Amygdala (tissue), 56 donors: ENCODE measurements at regions not wholly inside any gene's neighbourhood (a gene's known extent, or its start where the extent isn't known, plus 50 kb on each side); places are given as distances from the start of the nearest gene placed in this dataset.

Experiments
- DNase-seq, 56 donors: peaks; one replicate each; lab custom pipeline; 2025; lab: John Stamatoyannopoulos, UW

GRCh38 chr5:61596265-61596664 is 264.2 kb downstream of the ZSWIM6 start:
- DNase-seq, result no peak

GRCh38 chr5:61597684-61598083 is 265.6 kb downstream of the ZSWIM6 start:
- DNase-seq, result no peak

DNA sequence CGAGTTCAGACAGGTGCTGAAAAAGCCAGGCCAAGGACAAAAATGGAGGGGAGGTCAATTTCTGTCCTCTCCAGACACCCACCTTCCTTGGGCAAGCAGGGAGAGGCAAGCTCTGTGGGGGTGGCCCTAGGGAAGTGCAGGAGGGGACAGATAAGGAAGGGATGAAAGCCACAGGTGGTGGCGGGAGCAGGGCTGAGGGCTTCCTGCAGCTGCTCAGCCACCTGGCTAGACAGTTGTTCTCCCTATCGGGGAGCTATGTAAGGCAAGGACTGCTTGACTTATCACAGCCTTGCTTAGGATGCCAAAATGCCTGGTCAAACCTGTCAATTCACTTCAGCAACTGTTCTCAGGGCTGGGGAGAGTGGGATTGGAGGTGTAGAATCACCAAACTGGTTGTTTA is 266.1 kb downstream of the ZSWIM6 start:
- DNase-seq, result no peak

- DNase-seq, result no peak
These were observed 267.5 kb downstream of the ZSWIM6 start for GRCh38 chr5:61599370-61600122.

DNA sequence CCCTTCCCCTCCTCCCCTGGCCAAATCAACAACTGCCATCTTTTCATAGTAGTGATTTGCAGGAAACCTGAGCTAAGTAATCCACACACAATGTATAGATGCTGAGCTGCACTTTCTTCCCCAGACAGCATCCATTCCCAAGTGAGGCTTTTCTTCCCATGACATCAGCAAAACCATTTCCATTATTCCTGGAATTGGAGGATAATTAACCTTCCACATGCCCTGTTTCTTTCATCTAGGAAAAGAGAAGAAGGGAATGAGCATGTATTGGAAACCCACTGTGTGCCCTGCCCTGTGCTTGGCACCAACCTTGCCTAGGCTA is 268.0 kb downstream of the ZSWIM6 start:
- DNase-seq, result no peak

DNA sequence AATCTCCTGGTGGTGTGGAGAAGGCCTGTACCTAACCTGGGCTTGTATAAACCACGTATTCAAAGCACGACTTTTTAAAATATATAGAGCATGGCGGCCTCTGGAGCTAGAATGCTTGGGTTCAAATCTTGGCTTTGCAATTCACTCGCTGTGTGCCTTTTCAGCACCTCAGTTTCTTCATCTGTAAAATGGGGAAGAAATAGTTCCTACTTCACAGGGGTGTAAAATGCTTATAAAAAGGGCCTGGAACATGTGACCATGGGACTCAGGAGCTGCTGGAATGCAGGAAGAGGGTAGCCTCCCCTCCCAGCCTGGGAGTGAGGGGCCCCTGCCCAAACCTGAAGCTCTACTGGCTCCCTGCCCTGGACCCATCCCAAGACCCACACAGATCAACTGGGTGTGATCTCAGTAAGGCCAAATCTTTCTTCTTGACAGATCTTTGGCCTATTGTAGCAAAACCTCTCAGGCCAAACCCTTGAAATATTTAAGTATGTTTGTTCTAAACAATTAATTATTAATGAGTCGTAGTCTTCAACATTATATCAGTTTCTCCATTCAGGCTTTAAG is 269.0 kb downstream of the ZSWIM6 start:
- no peak for DNase-seq

- peak in 49 of 56 donors; percentile 19 to 88 (median 60) for DNase-seq
These were observed 271.3 kb downstream of the ZSWIM6 start for GRCh38 chr5:61603211-61603908.

- DNase-seq, result no peak
These were observed 272.3 kb downstream of the ZSWIM6 start for GRCh38 chr5:61604076-61605025.

GRCh38 chr5:61609840-61610677 is 278.0 kb downstream of the ZSWIM6 start:
- DNase-seq, result peak in 1 of 56 donors; percentile 22

DNA sequence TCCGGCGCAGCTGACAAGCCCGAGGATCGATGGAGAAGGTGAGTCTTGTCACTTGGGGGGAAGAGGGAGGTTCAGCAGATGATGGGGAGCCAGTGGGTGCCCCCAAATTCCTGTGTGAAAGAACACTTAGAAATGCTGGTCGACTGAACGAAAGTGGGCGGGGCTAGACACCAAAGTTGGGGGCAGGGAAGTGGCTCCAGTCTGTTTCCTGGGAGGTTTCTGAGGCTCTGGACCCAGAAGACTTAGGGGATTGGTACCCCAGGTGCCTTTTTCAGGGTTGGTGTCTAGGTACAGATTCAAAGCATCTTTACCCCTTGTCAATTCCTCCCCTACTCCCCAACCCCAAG is 278.6 kb downstream of the ZSWIM6 start:
- DNase-seq, result peak in 2 of 56 donors; percentile 17 to 30

GRCh38 chr5:61612431-61612830 is 280.4 kb downstream of the ZSWIM6 start:
- DNase-seq, result no peak

- no peak for DNase-seq
These were observed 281.6 kb downstream of the ZSWIM6 start for GRCh38 chr5:61613679-61614078.

GRCh38 chr5:61614606-61615005 is 282.5 kb downstream of the ZSWIM6 start:
- DNase-seq, result no peak

DNA sequence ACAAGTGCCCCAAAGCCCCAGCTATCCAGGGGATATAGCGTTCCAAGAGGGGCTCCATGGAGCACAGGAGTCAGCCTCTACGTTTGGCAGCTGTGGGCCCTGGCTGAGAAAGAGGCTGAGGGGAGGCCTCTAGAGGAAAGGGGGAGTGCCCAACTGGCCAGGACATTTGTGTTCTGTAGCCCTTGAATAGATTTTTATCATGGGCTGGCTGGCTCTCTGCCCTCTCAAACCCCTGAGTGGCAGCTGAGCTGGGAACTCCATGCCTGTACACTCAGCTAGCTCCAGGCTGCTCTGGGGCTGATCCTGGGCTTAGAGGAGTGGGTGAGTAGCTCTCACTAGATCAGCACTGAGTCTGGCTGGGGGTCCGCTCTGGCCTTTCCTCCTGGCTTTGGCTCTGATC is 285.0 kb downstream of the ZSWIM6 start:
- DNase-seq, result peak in 8 of 56 donors; percentile 17 to 52 (median 33)

DNA sequence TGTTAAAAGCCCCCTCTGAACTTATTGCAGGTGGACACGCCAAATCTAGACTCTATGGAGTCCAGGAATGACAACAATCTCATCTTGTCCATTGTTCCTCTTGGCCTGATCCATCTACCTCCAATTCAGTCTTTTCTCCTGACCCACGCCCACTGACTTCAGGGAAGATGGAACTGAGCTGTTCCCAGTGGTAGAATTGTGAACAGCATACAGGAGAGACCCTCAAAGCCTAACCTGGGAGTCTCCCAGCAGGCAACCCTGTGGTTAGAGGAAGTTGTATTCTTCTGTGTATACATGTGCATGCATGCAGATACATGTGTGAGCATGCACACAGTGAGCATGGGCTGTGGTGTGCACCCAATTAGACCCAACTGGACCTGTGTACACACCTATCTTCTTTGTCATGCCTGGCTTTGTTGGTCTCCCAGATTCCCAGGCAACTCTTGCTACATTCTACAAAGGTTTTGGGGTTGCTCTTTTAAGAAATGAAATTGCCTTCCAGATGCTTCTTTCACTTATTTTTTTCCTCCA is 286.0 kb downstream of the ZSWIM6 start:
- DNase-seq, result no peak

DNA sequence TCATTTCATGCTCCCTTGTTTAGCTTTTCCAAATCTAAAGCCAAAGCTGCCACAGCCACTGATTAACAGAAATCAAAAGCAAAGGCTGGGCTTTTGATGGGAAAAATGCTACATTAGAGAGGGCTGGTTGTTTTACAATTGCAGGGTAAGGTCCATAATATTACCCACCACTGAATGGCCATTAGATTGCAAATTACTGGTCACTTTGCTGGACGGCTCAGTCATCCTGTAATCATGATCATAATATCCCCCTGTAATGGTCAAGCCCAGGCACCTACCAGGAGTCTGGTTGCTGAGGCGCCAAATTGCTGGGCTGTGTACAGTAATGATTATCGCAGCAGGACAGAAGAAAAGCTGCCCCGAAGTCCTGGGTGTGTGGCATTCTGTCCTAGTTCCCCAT is 286.5 kb downstream of the ZSWIM6 start:
- DNase-seq, result no peak

DNA sequence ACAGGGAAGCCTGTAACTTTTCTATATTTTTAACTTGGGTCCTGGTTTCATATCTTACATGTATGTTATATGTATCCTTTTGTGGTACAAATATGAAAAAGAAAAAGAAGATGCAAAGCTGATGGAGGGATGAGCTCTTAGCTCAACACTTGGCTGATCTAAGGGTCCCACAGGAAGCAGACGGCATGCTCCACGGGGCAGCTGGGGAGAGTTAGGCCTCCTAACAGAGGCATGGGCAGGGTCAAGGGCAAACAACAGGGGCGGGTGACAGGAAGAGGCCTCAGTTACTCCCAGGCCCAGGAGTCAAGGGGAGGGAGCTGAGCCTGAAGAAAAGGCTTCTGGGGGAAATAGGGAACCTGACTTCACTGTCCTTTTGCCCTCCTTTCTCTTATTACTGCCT is 287.2 kb downstream of the ZSWIM6 start:
- no peak for DNase-seq

DNA sequence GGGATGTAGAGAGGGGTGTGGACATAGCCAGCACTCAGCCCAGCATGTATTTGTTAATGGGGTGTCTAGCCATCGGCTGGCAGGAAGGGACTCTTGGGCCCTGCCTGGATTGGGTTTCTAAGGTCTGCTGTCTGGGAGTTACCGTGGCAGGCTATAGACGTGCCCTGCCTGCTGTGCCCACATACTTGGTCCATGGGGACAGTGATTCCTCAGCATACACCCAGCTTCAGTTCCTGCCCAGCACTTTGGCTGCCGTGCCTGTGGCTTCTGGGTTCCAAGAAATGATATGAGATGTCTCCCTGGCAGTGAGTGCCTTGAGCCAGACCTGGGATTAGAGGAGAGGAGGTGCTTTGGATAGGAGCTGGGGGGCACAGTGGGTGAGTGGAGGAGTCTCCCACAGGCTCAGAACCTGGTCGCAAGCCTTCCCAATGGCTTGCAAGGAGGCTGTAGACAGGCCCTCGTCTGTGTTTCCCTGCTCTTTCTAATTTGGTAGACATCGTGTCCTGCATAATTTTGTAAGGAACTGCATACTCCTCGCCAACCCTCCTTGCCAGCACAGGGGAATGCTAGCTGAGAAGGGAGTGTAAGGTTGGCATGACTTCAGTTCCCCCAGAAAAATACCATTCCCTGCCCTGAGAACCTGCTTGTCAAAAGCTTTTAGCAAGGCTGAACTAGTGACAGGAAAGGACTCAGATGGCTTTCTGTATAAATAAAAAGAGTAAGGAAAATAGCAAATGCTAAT is 287.9 kb downstream of the ZSWIM6 start:
- peak in 27 of 56 donors; percentile 11 to 67 (median 41) for DNase-seq

- DNase-seq, result peak in 11 of 56 donors; percentile 28 to 78 (median 58)
These were observed 288.7 kb downstream of the ZSWIM6 start for GRCh38 chr5:61620699-61621182.
